DMS 273 (cell line): ENCODE measurements at regions not wholly inside any gene's neighbourhood (a gene's known extent, or its start where the extent isn't known, plus 50 kb on each side); places are given as distances from the start of the nearest gene placed in this dataset.

Source experiments
- DNase-seq: peaks from one replicate; lab custom pipeline; 2025; ENCODE audit not compliant: unreplicated experiment; lab: John Stamatoyannopoulos, UW

DNA sequence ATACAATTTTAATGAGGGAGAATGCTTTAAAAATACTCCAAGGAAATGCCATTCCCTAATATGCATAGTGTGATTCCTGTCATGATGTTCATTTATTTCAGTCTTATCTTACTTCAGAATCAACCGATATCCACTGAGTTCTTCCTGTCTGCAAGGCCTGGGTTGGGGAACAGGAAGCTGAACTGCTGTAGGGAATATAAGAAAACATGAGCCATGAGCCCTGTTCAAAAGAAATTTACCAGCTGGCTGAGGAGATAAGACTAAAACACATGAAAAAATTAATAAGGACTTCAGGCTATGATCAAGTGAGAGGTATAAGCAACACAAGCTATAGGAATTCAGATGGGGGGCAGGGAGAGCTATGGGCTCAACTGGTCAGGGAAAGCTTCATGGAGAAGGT, 184.7 kb downstream of the PLPP4 start:
- no peak for DNase-seq

DNA sequence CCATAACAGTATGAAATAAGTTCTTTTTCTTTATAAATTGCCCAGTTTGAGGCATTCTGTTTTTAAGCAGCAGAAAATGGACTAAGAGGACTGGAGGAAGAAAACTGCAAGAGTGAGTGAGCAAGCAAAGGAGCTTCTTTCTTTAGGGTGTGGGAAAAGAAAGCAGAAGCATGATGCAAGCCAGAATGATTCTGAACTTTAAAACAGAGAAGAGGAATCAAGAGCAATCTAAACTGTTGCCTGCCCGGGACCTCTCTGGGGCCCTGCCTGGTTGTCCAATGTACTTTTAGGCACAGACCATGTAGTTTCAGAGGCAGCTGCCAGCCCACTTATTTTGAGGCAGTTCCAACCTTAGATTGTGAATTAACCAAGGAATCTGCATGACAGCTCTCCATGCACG, 186.3 kb downstream of the PLPP4 start:
- no peak for DNase-seq

DNA sequence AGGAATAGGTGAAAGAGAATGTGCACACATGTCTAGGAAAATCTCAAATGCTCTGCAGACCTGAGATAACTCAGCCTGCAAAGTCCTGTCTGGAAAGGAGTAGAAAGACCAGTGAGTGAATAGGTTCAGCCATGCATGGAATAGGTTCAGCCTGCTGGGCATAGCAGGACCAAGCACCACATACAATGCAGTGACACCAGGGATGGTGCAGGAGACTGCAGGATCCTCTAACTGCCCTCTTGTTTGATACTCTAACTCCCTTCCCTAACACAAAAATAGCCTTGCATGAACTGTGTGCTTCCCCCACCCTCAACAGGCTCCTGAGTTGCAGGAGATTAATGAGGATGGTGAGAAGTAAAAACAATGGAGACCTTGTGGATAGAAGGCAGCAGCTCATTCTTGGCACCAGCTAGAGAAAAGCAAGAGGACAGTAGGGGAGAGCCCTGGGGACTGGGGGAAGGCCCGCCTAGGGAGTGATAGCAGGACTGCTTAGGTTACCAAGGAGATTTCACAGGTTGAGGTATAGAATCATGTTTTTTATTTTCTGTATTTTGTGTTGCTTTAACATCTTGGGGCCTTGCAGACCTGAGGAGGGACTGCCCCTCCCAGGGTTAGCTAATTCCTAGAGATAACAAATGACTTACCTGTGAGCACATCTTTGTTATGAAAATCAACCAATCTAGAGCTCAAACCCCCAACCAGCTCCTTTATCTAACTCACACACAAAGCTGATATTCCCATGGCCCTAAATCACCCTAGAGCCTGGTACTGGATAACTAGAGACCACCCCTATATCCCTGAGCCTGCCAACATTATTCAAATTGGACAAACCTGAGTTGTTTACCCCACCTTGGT, 187.8 kb downstream of the PLPP4 start:
- DNase-seq, result no peak

DNA sequence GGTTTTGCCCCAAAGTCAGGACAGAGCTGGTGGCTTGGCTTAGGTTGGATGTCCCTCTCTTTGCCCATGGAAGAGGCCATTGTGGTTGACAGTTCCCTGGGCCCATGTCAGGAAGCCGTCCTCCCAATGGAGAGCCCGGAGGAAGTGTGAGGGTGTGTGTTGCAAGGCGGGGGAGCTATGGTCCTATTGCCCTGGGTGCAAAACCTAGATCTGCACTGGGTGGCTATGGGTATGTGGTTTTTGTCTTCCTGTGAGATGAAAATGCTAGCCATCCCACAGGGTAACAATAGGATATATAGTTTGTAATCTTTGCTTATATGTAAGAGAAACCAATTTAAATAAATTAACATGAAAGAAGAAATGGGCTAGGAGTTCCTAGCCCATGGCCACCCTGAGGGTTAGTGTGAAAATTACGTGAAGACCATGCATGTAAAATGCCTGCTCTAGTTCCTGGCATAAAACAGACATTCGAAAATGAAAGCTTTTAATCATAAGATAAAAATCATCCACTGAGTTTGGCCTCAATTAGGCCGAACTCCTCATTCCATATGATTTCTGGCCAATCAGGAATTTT, 189.2 kb downstream of the PLPP4 start:
- no peak for DNase-seq

DNA sequence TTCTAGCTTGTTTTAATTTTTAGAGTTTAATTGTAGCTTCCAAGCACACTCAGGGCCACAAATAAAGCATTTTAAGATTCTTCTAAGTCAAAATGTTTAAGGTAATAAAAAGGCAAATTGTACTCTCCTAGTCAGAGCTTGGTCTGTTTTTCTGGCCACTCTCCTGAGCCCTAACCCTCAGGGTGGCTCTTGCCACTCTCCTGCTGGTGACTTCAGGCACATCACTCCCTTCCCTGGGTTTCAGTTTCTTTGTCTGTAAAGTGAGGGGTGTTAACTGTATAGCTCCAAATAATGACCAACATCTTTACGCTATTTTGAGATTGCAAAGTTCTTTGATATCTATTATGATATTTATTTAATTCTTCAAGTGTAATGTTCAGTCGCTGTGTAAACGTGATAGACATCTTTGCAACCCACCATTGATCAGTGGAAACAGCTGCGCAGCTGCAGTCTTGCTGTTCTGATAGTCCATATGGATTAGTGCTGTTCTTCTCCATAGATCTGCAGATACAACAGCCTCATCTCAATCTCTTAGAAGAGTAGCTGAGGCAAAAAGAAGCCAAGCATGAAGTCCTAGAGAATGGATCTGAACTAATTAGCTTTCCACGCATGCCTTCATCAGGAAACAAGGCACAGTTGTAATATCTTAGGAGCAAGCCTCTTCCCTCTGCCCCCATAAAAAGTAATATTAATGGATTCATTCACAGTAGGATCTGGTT, 189.9 kb downstream of the PLPP4 start:
- no peak for DNase-seq

DNA sequence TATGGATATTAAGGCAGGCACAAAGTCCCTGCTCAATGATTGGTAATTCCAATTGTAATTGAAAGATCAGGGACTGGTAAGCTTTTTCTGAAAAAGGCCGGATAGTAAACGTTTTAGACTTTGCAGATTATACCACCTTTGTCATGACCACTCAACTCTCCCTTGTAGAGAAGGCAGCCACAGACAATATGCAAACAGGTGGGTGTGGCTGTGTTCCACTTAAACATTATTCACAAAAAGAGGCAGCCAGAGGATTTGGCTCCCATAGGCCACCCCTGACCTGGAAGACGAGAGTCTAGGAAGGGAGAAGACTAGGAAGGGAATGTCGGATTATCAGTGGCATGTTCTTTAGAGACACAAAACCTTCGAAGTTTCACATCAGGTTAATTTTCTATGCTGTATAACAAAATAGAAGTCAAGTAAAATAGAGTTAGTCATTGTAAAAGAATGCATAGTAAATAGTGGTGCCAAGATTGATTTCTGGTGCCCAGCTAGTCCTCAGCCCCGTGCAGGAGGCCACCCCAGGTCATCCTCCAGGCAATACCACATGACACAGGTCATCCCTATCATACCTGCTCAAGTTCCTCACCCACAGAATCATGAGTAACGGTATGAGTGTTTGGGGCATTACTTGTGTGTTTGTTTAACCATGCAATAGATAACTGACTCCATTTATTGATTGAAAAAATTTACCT, 193.8 kb downstream of the PLPP4 start:
- DNase-seq, result no peak

DNA sequence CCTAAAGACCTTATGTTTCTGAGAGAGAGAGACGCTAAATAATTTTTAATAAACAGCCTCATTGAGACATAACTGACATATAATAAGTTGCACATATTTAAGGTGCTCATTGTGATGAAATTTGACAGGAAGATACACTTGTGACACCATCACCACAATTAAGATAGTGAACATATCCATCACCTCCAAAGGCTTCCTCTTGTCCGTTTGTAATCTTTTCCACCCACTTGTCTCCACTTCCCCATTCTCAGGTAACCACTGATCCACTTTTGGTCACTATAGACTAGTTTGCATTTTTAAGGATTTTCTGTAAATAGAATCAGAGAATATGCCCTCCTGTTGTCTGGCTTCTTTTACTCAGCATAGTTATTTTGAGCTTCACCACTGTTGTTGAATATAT, 195.1 kb upstream of the WDR11 start:
- DNase-seq, result no peak

DNA sequence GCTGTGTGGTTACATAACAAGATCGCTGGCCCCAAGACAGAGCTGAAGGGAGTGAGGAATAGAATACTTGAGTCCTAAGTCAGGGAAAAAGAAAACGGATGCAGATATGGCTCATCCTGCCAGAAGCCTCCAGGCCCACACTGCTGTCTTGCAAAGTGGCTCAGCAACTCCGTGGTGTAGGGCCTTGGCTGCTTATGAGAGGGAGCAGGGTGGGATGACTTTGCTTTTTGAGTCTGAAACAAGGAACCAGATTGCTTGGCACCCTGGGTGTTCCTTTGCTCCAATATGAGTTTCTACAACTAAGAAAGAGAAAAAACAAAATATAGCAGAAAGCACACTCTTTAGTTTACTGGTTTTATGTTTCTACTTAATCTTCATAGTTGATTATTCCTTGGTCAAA, 193.8 kb upstream of the WDR11 start:
- no peak for DNase-seq

DNA sequence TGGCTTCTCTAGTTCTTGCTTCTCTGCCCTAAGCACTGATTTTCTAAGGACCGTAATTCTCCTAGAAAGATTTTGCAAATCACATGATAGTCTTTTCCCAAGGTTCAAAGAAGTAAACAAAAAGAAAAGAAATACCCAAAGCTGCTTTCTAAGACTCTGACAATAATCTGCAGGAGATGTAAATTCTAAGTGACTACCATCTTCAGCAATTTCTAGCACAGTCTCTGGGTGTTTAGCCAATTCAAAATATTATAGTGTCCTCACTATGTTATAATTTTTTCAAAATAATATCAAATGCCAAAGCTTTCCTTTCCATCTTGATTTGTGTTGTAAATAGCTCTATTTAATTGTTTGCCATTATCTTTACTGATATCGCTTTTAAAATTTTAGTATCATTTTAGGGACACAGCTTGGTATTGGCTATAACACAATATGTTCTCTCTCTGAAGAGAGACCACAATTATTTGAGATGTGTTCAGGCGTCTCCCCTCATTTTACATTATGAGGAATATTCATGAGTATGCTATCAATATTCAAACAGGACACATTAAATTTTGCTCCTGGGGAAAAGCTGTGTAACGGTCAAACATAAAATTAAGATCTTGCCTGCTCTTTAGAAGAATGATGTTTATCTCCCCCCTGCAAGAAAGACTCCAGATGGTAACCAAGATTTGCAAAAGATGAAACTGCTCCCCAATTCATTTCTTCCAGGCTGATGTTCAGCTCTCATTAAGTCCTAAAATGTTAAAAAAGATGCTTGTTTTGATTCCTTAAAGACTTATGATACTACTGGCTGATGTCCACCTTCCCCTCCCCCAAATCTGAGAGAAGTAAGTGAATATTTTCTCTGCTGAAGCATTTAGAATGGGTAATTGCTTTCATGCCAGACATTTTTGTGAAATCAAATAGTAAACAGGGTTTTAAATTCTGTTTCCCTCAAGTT, 191.9 kb upstream of the WDR11 start:
- DNase-seq, result peak; percentile 5

DNA sequence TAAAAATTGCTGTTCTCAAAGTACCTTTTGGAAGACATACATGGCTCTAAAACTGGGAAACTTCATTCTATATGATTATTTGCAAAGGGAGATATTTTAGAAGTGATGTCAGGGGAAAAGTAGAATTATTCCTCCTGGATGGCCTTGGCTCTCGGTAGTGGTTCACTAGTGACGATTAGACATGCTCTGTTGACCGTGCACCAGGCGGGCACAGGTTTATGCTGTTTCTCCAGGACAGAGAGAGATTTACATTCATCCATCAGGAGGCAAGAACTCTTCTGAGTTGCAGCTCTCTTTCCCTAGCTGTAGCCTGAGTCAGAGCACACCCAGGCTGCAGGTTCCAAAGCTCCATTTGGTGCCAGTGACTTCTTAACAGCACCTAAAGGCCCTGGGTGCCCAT, 184.9 kb upstream of the WDR11 start:
- DNase-seq, result no peak

DNA sequence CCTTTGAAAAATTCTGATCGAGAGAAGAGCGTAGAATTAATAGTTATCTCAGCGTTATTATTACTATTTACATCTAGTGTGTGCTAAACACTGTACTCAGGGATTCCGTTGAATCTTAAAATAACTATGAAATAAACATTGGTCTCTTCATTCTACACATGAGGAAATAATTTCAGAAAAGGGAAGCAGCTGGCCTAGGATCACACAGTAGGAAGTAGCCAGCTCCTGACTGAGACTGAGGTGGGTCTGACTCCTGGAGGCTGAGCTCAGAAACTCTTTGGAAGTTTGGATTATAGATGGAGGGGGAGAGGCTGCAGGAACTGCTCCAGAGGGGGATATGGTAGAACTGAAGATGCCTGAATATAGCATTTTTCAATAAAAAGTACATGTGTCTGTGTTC, 183.9 kb upstream of the WDR11 start:
- no peak for DNase-seq

DNA sequence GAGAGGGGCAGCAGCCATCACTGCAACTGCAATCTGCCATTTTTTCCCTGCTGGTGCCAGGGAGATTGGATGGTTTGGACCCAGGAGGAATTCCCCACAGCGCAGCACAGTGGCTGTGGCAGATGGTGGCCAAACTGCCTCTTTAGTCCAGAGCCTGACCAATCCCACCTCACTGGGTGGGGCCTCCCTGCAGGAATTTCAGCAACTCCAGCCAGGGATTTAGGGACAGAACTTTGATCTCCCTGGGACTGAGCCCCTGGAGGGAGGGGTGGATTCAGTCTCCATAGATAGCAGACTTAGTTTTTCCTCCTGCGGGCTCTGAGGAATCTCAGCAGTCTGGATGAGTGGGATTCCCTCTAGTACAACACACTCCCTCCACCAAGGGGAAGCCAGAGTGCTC, 179.7 kb upstream of the WDR11 start:
- DNase-seq, result no peak

DNA sequence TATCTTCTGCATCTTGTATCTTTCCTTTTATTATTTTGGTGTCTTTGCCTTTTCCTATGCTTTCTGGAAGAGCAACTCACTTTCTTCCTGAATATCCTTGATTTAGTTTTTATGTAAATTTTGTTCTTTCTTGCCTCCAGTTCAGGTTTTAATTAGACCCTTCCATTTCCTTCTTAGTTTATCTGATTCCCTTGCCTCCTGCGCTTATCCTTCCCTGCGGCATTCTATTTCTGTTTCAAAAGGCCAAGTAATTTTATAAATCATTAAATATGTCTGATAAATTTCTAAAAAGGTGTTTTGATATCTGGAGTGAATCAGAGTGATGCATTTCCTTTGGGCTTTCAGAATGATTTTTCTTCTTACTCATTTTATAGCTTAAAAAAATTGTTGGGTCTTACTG, 167.7 kb upstream of the WDR11 start:
- no peak for DNase-seq

DNA sequence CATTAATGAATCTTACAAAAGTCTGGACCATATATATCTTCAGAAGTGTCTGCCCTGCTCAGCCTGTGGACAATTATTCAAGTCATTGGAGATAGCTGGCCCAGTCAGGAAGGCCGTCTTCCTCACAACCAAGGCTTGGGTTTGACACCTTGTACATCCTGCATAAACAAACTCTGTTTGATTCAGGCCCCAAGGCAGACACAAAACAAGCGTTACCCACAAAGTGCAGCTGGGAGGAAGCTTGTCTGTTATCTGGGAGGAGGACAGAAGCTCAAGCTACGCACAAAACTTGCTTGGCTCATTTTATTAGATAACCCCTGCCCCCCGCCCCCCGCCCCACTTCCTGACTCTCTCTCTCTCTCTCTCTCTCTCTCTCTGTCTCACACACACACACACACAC, 166.9 kb upstream of the WDR11 start:
- no peak for DNase-seq

DNA sequence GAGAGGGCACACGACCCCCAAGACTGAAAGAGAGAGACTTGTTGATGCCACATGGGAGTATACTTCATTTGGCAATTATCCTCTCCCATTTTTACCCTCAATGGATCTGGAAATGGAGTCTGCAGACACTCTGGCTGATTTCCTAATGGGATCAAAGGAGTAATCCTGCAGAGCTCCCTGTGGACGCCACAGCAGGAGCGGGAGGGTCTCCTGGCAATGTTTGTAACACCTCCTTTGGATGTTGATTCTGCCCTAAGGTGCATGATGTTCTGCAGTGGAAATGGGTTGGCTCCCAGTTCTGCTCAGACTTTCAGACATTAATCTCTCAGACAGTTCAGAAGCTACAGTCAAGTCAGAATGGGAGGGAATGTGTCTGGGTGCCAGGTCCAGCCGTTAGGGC, 166.0 kb upstream of the WDR11 start:
- DNase-seq, result no peak

DNA sequence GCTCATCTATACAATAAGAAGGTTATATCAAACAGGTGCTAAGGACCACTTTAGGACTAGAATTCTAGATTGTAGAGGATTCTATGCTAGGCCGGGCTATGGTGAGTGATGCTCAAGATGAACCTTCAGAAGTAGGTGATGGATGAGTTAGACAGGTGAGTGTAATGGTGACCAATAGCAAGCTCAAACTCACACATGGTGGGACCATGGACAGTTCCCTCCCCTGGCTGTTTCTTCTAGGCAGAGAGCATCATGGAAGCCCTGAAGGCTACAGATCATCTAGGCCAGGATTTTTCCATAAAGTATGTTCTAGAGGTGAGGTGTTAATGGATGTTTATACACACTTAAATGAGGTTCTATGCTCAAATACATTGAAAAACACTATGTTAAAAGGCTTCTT, 162.2 kb upstream of the WDR11 start:
- no peak for DNase-seq

DNA sequence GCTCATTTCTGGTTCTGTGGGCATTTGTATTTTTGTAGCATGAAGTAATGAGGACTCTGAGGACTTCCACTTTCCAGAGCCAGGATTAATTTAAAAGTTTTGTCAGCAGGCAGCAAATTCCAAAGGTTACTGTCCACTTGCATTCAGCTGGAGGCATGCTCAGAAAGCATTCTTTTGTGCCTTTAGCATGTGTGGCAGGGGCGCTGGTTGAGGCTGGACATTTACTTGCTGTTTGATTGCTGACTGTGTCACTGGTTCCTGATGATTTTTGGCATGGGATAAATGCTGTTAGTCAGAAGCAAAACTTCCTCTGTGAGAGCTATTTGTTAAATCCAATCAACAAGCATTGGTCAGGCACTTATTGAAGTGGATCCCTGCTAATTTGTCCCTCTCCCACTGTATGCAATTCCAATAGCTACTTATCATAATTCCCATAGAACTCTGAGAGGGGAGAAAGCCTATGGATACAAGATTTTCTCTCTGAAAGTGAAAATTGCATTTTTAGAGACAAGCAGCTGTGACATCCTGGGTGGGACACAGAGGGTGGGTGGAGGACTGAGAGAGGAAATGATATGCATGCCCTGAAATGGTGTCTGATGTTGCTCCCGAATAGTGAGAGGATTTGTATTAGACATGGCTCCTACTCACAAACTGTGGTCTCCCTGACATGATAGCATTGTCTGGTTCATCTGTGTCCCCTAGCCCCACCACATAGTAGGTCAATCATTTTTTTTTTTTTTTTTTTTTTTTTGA, 161.2 kb upstream of the WDR11 start:
- no peak for DNase-seq

DNA sequence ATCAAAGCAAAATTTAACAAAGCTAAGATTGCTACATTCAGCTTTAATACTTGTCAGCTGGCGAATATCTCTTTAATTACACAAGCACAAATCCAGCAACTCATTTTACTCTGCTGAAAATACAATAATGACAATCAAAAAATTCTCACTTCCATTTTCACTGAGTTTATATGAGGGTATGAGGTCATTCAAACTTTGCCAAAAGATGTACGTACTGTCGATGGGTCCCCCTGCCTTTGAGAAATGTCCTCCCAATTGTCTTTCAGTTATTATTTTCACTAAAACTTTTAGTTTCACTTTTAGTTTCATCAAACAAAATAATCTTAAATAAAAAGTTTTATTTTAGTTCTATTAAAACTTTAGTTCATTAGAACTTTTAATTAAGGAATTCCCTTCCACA, 159.5 kb upstream of the WDR11 start:
- no peak for DNase-seq

DNA sequence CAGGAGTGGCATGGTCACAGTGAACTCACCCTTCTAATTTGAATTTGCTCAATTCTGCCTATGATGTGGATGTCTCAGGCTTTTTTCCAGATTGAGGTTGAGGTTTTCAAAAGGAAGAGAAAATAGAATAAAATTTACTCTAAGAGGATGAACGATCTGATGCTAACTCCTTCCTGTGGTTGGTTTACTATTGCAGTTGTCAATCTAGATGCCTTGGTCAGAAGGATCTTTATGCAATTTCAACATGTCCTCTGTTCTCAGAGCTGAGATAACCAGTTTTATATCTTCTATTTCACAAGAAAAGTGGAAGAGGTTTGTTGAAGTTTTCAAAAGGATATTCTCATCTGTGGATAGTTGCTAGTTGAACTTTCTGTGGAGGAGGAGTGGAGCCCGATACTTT, 150.7 kb upstream of the WDR11 start:
- DNase-seq, result no peak

DNA sequence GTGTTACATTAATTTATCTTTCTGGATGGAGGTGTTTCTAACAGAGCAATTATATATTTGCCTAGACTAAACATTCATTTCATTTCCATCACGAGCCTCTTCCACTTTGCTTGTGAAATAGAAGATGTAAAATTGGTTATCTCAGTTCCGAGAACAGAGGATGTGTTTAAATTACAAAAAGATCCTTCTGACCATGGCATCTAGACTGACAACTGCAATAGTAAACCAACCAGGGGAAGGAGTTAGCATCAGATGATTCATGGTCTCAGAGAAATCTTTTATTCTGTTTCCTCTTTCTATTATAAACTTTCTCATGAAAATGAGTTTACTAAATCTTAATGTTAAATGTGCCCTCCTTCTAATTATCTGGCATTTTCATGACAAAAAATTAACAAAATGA, 149.8 kb upstream of the WDR11 start:
- DNase-seq, result no peak
